B cell (primary cell): ENCODE measurements at regions not wholly inside any gene's neighbourhood (a gene's known extent, or its start where the extent isn't known, plus 50 kb on each side); places are given as distances from the start of the nearest gene placed in this dataset.

Experiments
- ATAC-seq: fragments of 200-7000 bp; cut with Tn5 transposase; one replicate; pipeline ENCODE4 v1.10.0; 2021; ENCODE audit warnings: low read depth, mild to moderate bottlenecking, moderate number of reproducible peaks, moderate library complexity
- CTCF ChIA-PET: fragments of 350-600 bp; sonication (Branson Sonifier 250); formaldehyde crosslinking; loops from one replicate; lab custom pipeline; 2021; ENCODE audit warnings: antibody characterized with exemption, inconsistent platforms; lab: Charles Lee
- POLR2A ChIA-PET: fragments of 350-600 bp; sonication (Branson Sonifier 250); formaldehyde crosslinking; loops from one replicate; lab custom pipeline; 2021; ENCODE audit warnings: antibody characterized with exemption; lab: Charles Lee
- DNase-seq: peaks from one replicate; pipeline ENCODE4 v3.0.0; 2013
- H2AFZ ChIP-seq: 2 replicates; pipeline ENCODE4 v1.6.1; 2012; ENCODE audit warnings: mild to moderate bottlenecking, low read depth, low read length; ENCODE audit not compliant: insufficient read depth, poor library complexity, severe bottlenecking
- H3K27ac ChIP-seq, 2 donors: 1 replicate in 1 of 2; 2 replicates in 1 of 2; pipeline ENCODE4 v1.5.1; 2012 to 2013; ENCODE audit warnings: low read length in 2 of 2, mild to moderate bottlenecking in 2 of 2, moderate library complexity in 1 of 2
- H3K27me3 ChIP-seq, 4 experiments: fragments of 200-600 bp in 1 of 4; sonication (generic) in 1 of 4; replicated peaks in 1 of 4; 1 replicate in 2 of 4; 2 replicates in 2 of 4; pipeline versions ENCODE4 v1.6.1 to v1.7.0; 2013 to 2016; ENCODE audit warnings: low read length in 3 of 4, mild to moderate bottlenecking in 2 of 4, mixed read lengths in 1 of 4, moderate library complexity in 1 of 4; ENCODE audit not compliant: insufficient read depth in 4 of 4, control insufficient read depth in 3 of 4; ENCODE audit errors: control extremely low read depth in 1 of 4
- H3K36me3 ChIP-seq, 2 experiments: replicated peaks in 1 of 2; 1 replicate in 1 of 2; 2 replicates in 1 of 2; pipeline versions ENCODE4 v1.6.1 to v1.7.1; 2013; ENCODE audit warnings: low read length in 1 of 2; ENCODE audit not compliant: insufficient read depth in 2 of 2, control insufficient read depth in 1 of 2; ENCODE audit errors: control extremely low read depth in 1 of 2, extremely low read depth in 1 of 2
- H3K4me1 ChIP-seq, 2 donors: fragments of 200-600 bp in 1 of 2; sonication (generic) in 1 of 2; 1 replicate in 1 of 2; 2 replicates in 1 of 2; pipeline versions ENCODE4 v1.5.1 to v1.6.1; 2013 to 2017; ENCODE audit warnings: low read length in 2 of 2; ENCODE audit not compliant: control insufficient read depth in 2 of 2, insufficient read depth in 2 of 2
- H3K4me2 ChIP-seq: replicated peaks from 2 replicates; pipeline ENCODE3; 2012; ENCODE audit warnings: mild to moderate bottlenecking, low read depth, low read length; ENCODE audit not compliant: poor library complexity, severe bottlenecking
- H3K4me3 ChIP-seq, 5 experiments: fragments of 200-600 bp in 1 of 5; sonication (generic) in 1 of 5; 1 replicate in 3 of 5; 2 replicates in 2 of 5; pipeline versions ENCODE4 v1.5.1 to v1.7.0; 2011 to 2016; ENCODE audit warnings: low read length in 4 of 5, mild to moderate bottlenecking in 4 of 5, low read depth in 2 of 5, control low read depth in 1 of 5, moderate library complexity in 1 of 5; ENCODE audit not compliant: insufficient read depth in 1 of 5; ENCODE audit errors: control extremely low read depth in 1 of 5, extremely low read depth in 1 of 5
- H3K79me2 ChIP-seq: fragments of 200-600 bp; sonication (generic); one replicate; pipeline ENCODE4 v1.6.0; 2016; ENCODE audit warnings: low read length; ENCODE audit not compliant: control insufficient read depth, insufficient read depth
- H3K9ac ChIP-seq: fragments of 200-600 bp; sonication (generic); 2 replicates; pipeline ENCODE4 v1.6.1; 2017; ENCODE audit warnings: mild to moderate bottlenecking, low read length, moderate library complexity
- H3K9me3 ChIP-seq, 3 donors: one replicate each; pipeline versions ENCODE4 v1.6.1 to v1.7.1; 2013; ENCODE audit warnings: low read length in 2 of 3; ENCODE audit not compliant: control insufficient read depth in 2 of 3, insufficient read depth in 1 of 3; ENCODE audit errors: control extremely low read depth in 1 of 3
- H4K20me1 ChIP-seq: 2 replicates; pipeline ENCODE4 v1.6.0; 2012; ENCODE audit warnings: mild to moderate bottlenecking, low read length; ENCODE audit not compliant: insufficient read depth, control insufficient read depth, poor library complexity, severe bottlenecking
- H3K27ac Mint-ChIP-seq: one replicate; pipeline ENCODE4 v1.8.0; 2021; ENCODE audit warnings: mixed read lengths
- H3K27me3 Mint-ChIP-seq: one replicate; pipeline ENCODE4 v1.8.0; 2021; ENCODE audit warnings: mixed read lengths
- H3K4me1 Mint-ChIP-seq: one replicate; pipeline ENCODE4 v1.8.0; 2021; ENCODE audit warnings: mixed read lengths
- H3K4me3 Mint-ChIP-seq: one replicate; pipeline ENCODE4 v1.8.0; 2021; ENCODE audit warnings: mixed read lengths
- H3K9me3 Mint-ChIP-seq: one replicate; pipeline ENCODE4 v1.8.0; 2022; ENCODE audit warnings: mixed read lengths; ENCODE audit not compliant: insufficient read depth
- EZH2 ChIP-seq: IDR thresholded peaks from 2 replicates; pipeline ENCODE4 v1.6.1; 2012; ENCODE audit warnings: borderline replicate concordance, low read depth, mild to moderate bottlenecking, moderate library complexity, low read length; ENCODE audit not compliant: insufficient read depth, poor library complexity, severe bottlenecking
- WGBS: methylation state at CpG from one replicate; pipeline ENCODE4 v1.1.5; 2013; ENCODE audit warnings: missing lambda C conversion rate; ENCODE audit not compliant: insufficient coverage; 5-methylcytosine and 5-hydroxymethylcytosine counted together
- intact Hi-C: fragments of 100-400 bp; cut with micrococcal nuclease; formaldehyde crosslinking; loops from one replicate; pipeline ENCODE4 v1.10.0; 2022
- TF ChIP-seq, protein P1 (sequence below): fragments of 200-600 bp; IDR thresholded peaks from one replicate; pipeline ENCODE4 v1.8.0; 2022; ENCODE audit warnings: antibody characterized with exemption, mild to moderate bottlenecking

- Mint-ChIP-seq H3K27me3 (no peaks in the 10 kb centered on the region), H3K4me3 (no peak overlapping the region), H3K4me1 (no peaks in the 10 kb centered on the region), H3K27ac (no peak overlapping the region), H3K9me3 (no peaks in the 10 kb centered on the region)
- CTCF ChIA-PET = no interaction called here
- H3K27me3 ChIP-seq = no peaks in the 10 kb centered on the region
- no peaks in the 10 kb centered on the region for H3K9me3 ChIP-seq
- H3K36me3 ChIP-seq = no peaks in the 10 kb centered on the region
- no peak overlapping the region for H3K9ac ChIP-seq
- H3K4me2 ChIP-seq = no peak overlapping the region
- no peaks in the 10 kb centered on the region for H3K79me2 ChIP-seq
- no peak overlapping the region for H3K27ac ChIP-seq
- TF ChIP-seq EZH2 = no peak
- intact Hi-C loops = no loop called here
- no peaks in the 10 kb centered on the region for H4K20me1 ChIP-seq
- H3K4me3 ChIP-seq = no peak overlapping the region
- H2AFZ ChIP-seq = no peak overlapping the region
- 100% methylated on average over 1 of the region's 3 CpGs for WGBS
- ATAC-seq (no peak), DNase-seq (no peak)
- POLR2A ChIA-PET = no interaction called here
- no peaks in the 10 kb centered on the region for H3K4me1 ChIP-seq
Measured at GRCh38 chr1:99577313-99577712, 68.6 kb upstream of the PALMD start.

DNA sequence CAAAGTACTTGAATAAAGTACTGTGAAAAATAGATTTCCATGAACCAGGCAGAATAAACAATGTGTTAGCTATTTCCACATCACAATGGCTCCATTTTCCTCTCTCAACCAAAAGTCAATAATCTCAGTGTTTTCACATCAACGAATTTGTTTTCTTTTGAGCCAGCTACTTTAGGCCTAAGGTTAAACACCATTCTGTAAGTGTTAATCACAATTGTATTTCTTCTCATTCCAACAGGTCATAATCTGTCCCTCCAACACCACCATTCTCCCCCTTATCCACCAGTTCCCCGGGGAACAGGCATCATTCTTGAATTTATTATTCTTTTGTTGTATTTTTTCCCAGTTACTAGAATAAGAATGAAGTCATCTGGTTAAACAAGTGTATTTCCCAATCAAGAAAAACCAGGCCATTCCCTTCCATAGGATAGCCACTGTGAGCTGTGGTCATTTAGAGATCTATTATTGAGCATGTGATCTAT is 66.2 kb upstream of the PALMD start:
- TF ChIP-seq, protein P1, sequence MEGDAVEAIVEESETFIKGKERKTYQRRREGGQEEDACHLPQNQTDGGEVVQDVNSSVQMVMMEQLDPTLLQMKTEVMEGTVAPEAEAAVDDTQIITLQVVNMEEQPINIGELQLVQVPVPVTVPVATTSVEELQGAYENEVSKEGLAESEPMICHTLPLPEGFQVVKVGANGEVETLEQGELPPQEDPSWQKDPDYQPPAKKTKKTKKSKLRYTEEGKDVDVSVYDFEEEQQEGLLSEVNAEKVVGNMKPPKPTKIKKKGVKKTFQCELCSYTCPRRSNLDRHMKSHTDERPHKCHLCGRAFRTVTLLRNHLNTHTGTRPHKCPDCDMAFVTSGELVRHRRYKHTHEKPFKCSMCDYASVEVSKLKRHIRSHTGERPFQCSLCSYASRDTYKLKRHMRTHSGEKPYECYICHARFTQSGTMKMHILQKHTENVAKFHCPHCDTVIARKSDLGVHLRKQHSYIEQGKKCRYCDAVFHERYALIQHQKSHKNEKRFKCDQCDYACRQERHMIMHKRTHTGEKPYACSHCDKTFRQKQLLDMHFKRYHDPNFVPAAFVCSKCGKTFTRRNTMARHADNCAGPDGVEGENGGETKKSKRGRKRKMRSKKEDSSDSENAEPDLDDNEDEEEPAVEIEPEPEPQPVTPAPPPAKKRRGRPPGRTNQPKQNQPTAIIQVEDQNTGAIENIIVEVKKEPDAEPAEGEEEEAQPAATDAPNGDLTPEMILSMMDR = no peak
- no peak for TF ChIP-seq EZH2
- no peaks in the 10 kb centered on the region for H3K27me3 Mint-ChIP-seq
- no peak overlapping the region for H2AFZ ChIP-seq

More for the DNA sequence above, 66.2 kb upstream of the PALMD start:
- no peak overlapping the region for H3K27ac Mint-ChIP-seq
- intact Hi-C loops = no loop called here
- Histone ChIP-seq H3K4me1 (no peaks in the 10 kb centered on the region), H3K79me2 (no peaks in the 10 kb centered on the region), H4K20me1 (no peaks in the 10 kb centered on the region), H3K36me3 (no peaks in the 10 kb centered on the region), H3K4me2 (no peak overlapping the region), H3K4me3 (no peak overlapping the region), H3K27me3 (no peaks in the 10 kb centered on the region), H3K27ac (no peak overlapping the region), H3K9me3 (no peaks in the 10 kb centered on the region), H3K9ac (no peak overlapping the region)
- H3K4me3 Mint-ChIP-seq = no peak overlapping the region
- WGBS = 57% methylated on average over 1 of the region's 2 CpGs
- H3K4me1 Mint-ChIP-seq = no peaks in the 10 kb centered on the region
- ATAC-seq (no peak), DNase-seq (no peak)
- CTCF ChIA-PET = no interaction called here
- POLR2A ChIA-PET = no interaction called here
- H3K9me3 Mint-ChIP-seq = no peaks in the 10 kb centered on the region
